SK-N-SH (cell line): ENCODE measurements at regions not wholly inside any gene's neighbourhood (a gene's known extent, or its start where the extent isn't known, plus 50 kb on each side); places are given as distances from the start of the nearest gene placed in this dataset.

Experiments
- CTCF ChIA-PET: fragments of 300-600, 350-600 bp; formaldehyde crosslinking; extraction: SDS; loops from one replicate; lab custom pipeline; 2021; lab: Yijun Ruan, JAX
- POLR2A ChIA-PET: fragments of 350-600 bp; sonication (Branson Sonifier 250); formaldehyde crosslinking; extraction: SDS; loops from one replicate; lab custom pipeline; 2020; ENCODE audit warnings: antibody characterized with exemption, inconsistent platforms; lab: Yijun Ruan, JAX
- DNase-seq: peaks from one replicate; pipeline ENCODE4 v3.0.0; 2012
- H2AFZ ChIP-seq: fragments of 200-600 bp; sonication (generic); 2 replicates; pipeline ENCODE4 v1.8.1; 2016; ENCODE audit warnings: antibody characterized with exemption, mild to moderate bottlenecking, low read depth
- H3F3A ChIP-seq: fragments of 200-600 bp; sonication (generic); replicated peaks from 2 replicates; pipeline ENCODE3; 2016; ENCODE audit warnings: antibody characterized with exemption, mild to moderate bottlenecking; ENCODE audit not compliant: insufficient read depth
- H3K27ac ChIP-seq, 2 experiments: fragments of 200-500 bp in 1 of 2; fragments of 200-600 bp in 1 of 2; sonication (Bioruptor generic) in 1 of 2; sonication (generic), shearing (Covaris generic) in 1 of 2; 2 replicates each; pipeline versions ENCODE4 v1.5.1 to v1.6.1; 2014 to 2016; ENCODE audit warnings: low read depth in 2 of 2, inconsistent platforms in 1 of 2, low read length in 1 of 2, mild to moderate bottlenecking in 1 of 2, mixed read lengths in 1 of 2
- H3K27me3 ChIP-seq: fragments of 200-600 bp; sonication (generic), shearing (Covaris generic); 2 replicates; pipeline ENCODE4 v1.6.1; 2016; ENCODE audit warnings: mixed run types; ENCODE audit not compliant: insufficient read depth
- H3K36me3 ChIP-seq, 2 experiments: fragments of 200-500 bp in 1 of 2; fragments of 200-600 bp in 1 of 2; sonication (Bioruptor generic) in 1 of 2; sonication (generic) in 1 of 2; replicated peaks in 1 of 2; 2 replicates each; pipeline versions ENCODE3 to v1.5.1; 2014 to 2016; ENCODE audit warnings: low read length in 1 of 2, mild to moderate bottlenecking in 1 of 2; ENCODE audit not compliant: insufficient read depth in 2 of 2, control insufficient read depth in 1 of 2
- H3K4me1 ChIP-seq, 2 experiments: fragments of 200-500 bp in 1 of 2; fragments of 200-600 bp in 1 of 2; sonication (Bioruptor generic) in 1 of 2; sonication (generic), shearing (Covaris generic) in 1 of 2; 2 replicates each; pipeline versions ENCODE4 v1.5.1 to v1.6.1; 2014 to 2016; ENCODE audit warnings: low read depth in 1 of 2, low read length in 1 of 2, mixed run types in 1 of 2; ENCODE audit not compliant: insufficient read depth in 2 of 2, control insufficient read depth in 1 of 2
- H3K4me2 ChIP-seq: fragments of 200-600 bp; sonication (generic), shearing (Covaris generic); 2 replicates; pipeline ENCODE4 v1.6.1; 2017; ENCODE audit warnings: mixed run types
- H3K4me3 ChIP-seq, 2 experiments: fragments of 200-500 bp in 1 of 2; fragments of 200-600 bp in 1 of 2; sonication (Bioruptor generic) in 1 of 2; sonication (generic), shearing (Covaris generic) in 1 of 2; 2 replicates each; pipeline versions ENCODE4 v1.5.1 to v1.8.1; 2014 to 2016; ENCODE audit warnings: low read depth in 2 of 2, inconsistent platforms in 1 of 2, low read length in 1 of 2, mild to moderate bottlenecking in 1 of 2, mixed read lengths in 1 of 2, moderate library complexity in 1 of 2
- H3K79me2 ChIP-seq: fragments of 200-600 bp; sonication (generic); 2 replicates; pipeline ENCODE4 v1.8.1; 2017; ENCODE audit warnings: mild to moderate bottlenecking; ENCODE audit not compliant: insufficient read depth
- H3K9ac ChIP-seq: fragments of 200-600 bp; sonication (generic); 2 replicates; pipeline ENCODE4 v1.6.1; 2017; ENCODE audit warnings: mixed run types
- H3K9me2 ChIP-seq: fragments of 200-600 bp; sonication (generic); 2 replicates; pipeline ENCODE4 v1.6.1; 2017; ENCODE audit warnings: mixed run types
- H3K9me3 ChIP-seq: fragments of 200-600 bp; sonication (generic); 2 replicates; pipeline ENCODE4 v1.6.1; 2017; ENCODE audit warnings: mixed run types, mild to moderate bottlenecking, moderate library complexity
- H4K20me1 ChIP-seq: fragments of 200-600 bp; sonication (generic); 2 replicates; pipeline ENCODE4 v1.6.1; 2017; ENCODE audit warnings: mild to moderate bottlenecking, mixed run types; ENCODE audit not compliant: insufficient read depth
- CHD2 ChIP-seq: fragments of 150-350 bp; IDR thresholded peaks from 2 replicates; pipeline ENCODE4 v1.6.1; 2018; ENCODE audit warnings: low read length; ENCODE audit not compliant: partially characterized antibody
- ELF1 ChIP-seq: IDR thresholded peaks from 2 replicates; pipeline ENCODE4 v1.4.0; 2012
- EZH2phosphoT487 ChIP-seq: fragments of 200-600 bp; sonication (generic); IDR thresholded peaks from 2 replicates; pipeline ENCODE4 v1.6.1; 2017; ENCODE audit warnings: low read depth, mixed run types, mild to moderate bottlenecking, antibody characterized with exemption, moderate library complexity, borderline replicate concordance
- FOSL2 ChIP-seq: IDR thresholded peaks from 2 replicates; pipeline ENCODE4 v1.4.0; 2012; ENCODE audit warnings: low read depth, mild to moderate bottlenecking, moderate library complexity, borderline replicate concordance
- FOXM1 ChIP-seq: IDR thresholded peaks from 2 replicates; pipeline ENCODE4 v1.4.0; 2012; ENCODE audit warnings: low read depth, mild to moderate bottlenecking
- GABPA ChIP-seq: IDR thresholded peaks from 2 replicates; pipeline ENCODE4 v1.4.0; 2012; ENCODE audit warnings: low read depth, mild to moderate bottlenecking
- GATA2 ChIP-seq: sonication (generic); formaldehyde crosslinking; IDR thresholded peaks from 2 replicates; pipeline ENCODE4 v1.5.0; 2020; ENCODE audit warnings: mild to moderate bottlenecking, missing genetic modification reagents
- JUND ChIP-seq: IDR thresholded peaks from 2 replicates; pipeline ENCODE4 v1.4.0; 2012
- MEF2A ChIP-seq: IDR thresholded peaks from 2 replicates; pipeline ENCODE4 v1.4.0; 2012; ENCODE audit warnings: low read depth, borderline replicate concordance
- POLR2AphosphoS5 ChIP-seq: IDR thresholded peaks from 2 replicates; pipeline ENCODE4 v1.6.1; 2012; ENCODE audit warnings: low read depth, low read length
- RCOR1 ChIP-seq: fragments of 150-350 bp; IDR thresholded peaks from 2 replicates; pipeline ENCODE4 v1.6.1; 2017; ENCODE audit warnings: antibody characterized with exemption, low read length
- RXRA ChIP-seq: IDR thresholded peaks from 2 replicates; pipeline ENCODE4 v1.4.0; 2012; ENCODE audit warnings: low read depth, mild to moderate bottlenecking, borderline replicate concordance
- SIN3A ChIP-seq: IDR thresholded peaks from 2 replicates; pipeline ENCODE4 v1.6.1; 2012; ENCODE audit warnings: low read depth, mild to moderate bottlenecking, low read length, moderate library complexity, borderline replicate concordance
- SMC3 ChIP-seq: IDR thresholded peaks from 2 replicates; pipeline ENCODE4 v1.6.1; 2012; ENCODE audit warnings: low read depth, low read length, improper control_type of control experiment
- TAF1 ChIP-seq: IDR thresholded peaks from 2 replicates; pipeline ENCODE4 v1.6.1; 2012; ENCODE audit warnings: low read depth, mild to moderate bottlenecking, low read length, moderate library complexity, borderline replicate concordance
- TEAD4 ChIP-seq: IDR thresholded peaks from 2 replicates; pipeline ENCODE4 v1.4.0; 2012; ENCODE audit warnings: mild to moderate bottlenecking, borderline replicate concordance; ENCODE audit not compliant: insufficient read depth
- WGBS: methylation state at CpG from one replicate; pipeline ENCODE4 v1.1.6; 2017; ENCODE audit warnings: low lambda C conversion rate; 5-methylcytosine and 5-hydroxymethylcytosine counted together
- TF ChIP-seq, protein P1 (sequence below): IDR thresholded peaks from 2 replicates; pipeline ENCODE4; 2012
- TF ChIP-seq, protein P2 (sequence below): fragments of 150-350 bp; IDR thresholded peaks from 2 replicates; pipeline ENCODE4 v1.6.1; 2016; ENCODE audit warnings: mild to moderate bottlenecking, low read depth, low read length
- TF ChIP-seq, protein P3 (sequence below): IDR thresholded peaks from 2 replicates; pipeline ENCODE4 v1.4.0; 2012; ENCODE audit warnings: low read depth
- TF ChIP-seq, protein P4 (sequence below): fragments of 150-350 bp; IDR thresholded peaks from 2 replicates; pipeline ENCODE4 v1.6.1; 2017; ENCODE audit warnings: antibody characterized with exemption, low read length, low read depth, borderline replicate concordance

DNA sequence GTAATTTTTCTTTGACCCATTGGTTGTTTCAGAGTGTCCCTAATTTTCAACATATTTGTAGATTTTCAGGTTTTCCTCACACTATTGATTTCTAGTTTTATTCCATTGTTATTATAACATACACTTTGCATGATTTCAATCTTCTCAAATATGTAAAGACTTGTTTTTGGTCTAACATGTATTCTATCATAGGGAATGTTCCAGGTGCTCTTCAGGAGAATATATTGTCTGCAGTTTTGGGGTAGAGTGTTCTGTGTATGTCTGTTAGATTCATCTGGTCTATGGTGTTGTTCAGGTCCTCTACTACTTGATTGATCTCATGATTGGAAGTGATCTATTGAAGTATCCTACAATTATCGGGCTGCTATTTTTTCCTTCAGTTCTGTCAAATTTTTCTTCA lies 440.9 kb upstream of the MIR17HG start:
- Histone ChIP-seq H3F3A (no peaks in the 10 kb centered on the region), H3K4me2 (no peak overlapping the region), H3K9ac (no peak overlapping the region), H3K27me3 (no peaks in the 10 kb centered on the region), H3K9me2 (no peaks in the 10 kb centered on the region), H3K9me3 (no peaks in the 10 kb centered on the region), H3K4me3 (no peak overlapping the region), H3K36me3 (no peaks in the 10 kb centered on the region)
- CTCF ChIA-PET: no interaction called here
- no peak for DNase-seq
- TF ChIP-seq, protein P1, sequence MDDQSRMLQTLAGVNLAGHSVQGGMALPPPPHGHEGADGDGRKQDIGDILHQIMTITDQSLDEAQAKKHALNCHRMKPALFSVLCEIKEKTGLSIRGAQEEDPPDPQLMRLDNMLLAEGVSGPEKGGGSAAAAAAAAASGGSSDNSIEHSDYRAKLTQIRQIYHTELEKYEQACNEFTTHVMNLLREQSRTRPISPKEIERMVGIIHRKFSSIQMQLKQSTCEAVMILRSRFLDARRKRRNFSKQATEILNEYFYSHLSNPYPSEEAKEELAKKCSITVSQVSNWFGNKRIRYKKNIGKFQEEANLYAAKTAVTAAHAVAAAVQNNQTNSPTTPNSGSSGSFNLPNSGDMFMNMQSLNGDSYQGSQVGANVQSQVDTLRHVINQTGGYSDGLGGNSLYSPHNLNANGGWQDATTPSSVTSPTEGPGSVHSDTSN: no peak
- no peak for TF ChIP-seq FOXM1
- TF ChIP-seq CHD2: no peak
- no peak for TF ChIP-seq ELF1
- no peak for TF ChIP-seq SMC3
- no peak for TF ChIP-seq GABPA
- no peak for TF ChIP-seq FOSL2
- TF ChIP-seq TEAD4: no peak
- no peak for TF ChIP-seq JUND
- no peak for TF ChIP-seq TAF1
- TF ChIP-seq, protein P2, sequence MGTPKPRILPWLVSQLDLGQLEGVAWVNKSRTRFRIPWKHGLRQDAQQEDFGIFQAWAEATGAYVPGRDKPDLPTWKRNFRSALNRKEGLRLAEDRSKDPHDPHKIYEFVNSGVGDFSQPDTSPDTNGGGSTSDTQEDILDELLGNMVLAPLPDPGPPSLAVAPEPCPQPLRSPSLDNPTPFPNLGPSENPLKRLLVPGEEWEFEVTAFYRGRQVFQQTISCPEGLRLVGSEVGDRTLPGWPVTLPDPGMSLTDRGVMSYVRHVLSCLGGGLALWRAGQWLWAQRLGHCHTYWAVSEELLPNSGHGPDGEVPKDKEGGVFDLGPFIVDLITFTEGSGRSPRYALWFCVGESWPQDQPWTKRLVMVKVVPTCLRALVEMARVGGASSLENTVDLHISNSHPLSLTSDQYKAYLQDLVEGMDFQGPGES: no peak
- no peak for TF ChIP-seq MEF2A
- no peak for TF ChIP-seq RXRA
- TF ChIP-seq POLR2AphosphoS5: no peak
- TF ChIP-seq RCOR1: no peak
- no peak for TF ChIP-seq EZH2phosphoT487
- TF ChIP-seq, protein P3, sequence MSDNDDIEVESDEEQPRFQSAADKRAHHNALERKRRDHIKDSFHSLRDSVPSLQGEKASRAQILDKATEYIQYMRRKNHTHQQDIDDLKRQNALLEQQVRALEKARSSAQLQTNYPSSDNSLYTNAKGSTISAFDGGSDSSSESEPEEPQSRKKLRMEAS: no peak
- no peak for TF ChIP-seq GATA2 (CRISPR knock-in tag)
- TF ChIP-seq, protein P4, sequence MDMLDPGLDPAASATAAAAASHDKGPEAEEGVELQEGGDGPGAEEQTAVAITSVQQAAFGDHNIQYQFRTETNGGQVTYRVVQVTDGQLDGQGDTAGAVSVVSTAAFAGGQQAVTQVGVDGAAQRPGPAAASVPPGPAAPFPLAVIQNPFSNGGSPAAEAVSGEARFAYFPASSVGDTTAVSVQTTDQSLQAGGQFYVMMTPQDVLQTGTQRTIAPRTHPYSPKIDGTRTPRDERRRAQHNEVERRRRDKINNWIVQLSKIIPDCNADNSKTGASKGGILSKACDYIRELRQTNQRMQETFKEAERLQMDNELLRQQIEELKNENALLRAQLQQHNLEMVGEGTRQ: no peak
- no peak for TF ChIP-seq SIN3A
- TF ChIP-seq, all 33 proteins: peak for 0
- H3K27ac ChIP-seq: no peak overlapping the region
- POLR2A ChIA-PET: no interaction called here
- no peak overlapping the region for H2AFZ ChIP-seq
- no peaks in the 10 kb centered on the region; a peak in 1 of 4 replicates for H3K4me1 ChIP-seq
- WGBS: 39% methylated on average over 1 of the region's 1 CpG
- H3K79me2 ChIP-seq: no peaks in the 10 kb centered on the region
- no peaks in the 10 kb centered on the region for H4K20me1 ChIP-seq
